Lower lobe of right lung (tissue), 2 donors: ENCODE measurements at regions not wholly inside any gene's neighbourhood (a gene's known extent, or its start where the extent isn't known, plus 50 kb on each side); places are given as distances from the start of the nearest gene placed in this dataset.
"Not testable (repeated sequence)": the region's sequence is repeated elsewhere in the genome, so short reads cannot be mapped to it uniquely, and the experiment has no call there.

ENCODE experiments used
- ATAC-seq, 2 donors: fragments of 200-7000 bp; cut with Tn5 transposase; one replicate each; pipeline ENCODE4 v1.9.1; 2020 to 2022; ENCODE audit warnings: mild to moderate bottlenecking in 2 of 2, moderate library complexity in 2 of 2
- DNase-seq: peaks from one replicate; pipeline ENCODE4 v3.0.0-alpha.2; 2020
- H3K27ac ChIP-seq: fragments of 200-600 bp; one replicate; pipeline ENCODE4 v1.8.0; 2022
- H3K27me3 ChIP-seq: fragments of 200-600 bp; one replicate; pipeline ENCODE4 v1.8.0; 2022; ENCODE audit warnings: low read depth
- H3K36me3 ChIP-seq: fragments of 200-600 bp; one replicate; pipeline ENCODE4 v1.8.0; 2022; ENCODE audit warnings: mild to moderate bottlenecking
- H3K4me1 ChIP-seq: fragments of 200-600 bp; one replicate; pipeline ENCODE4 v1.8.0; 2022
- H3K4me3 ChIP-seq: fragments of 200-600 bp; one replicate; pipeline ENCODE4 v1.8.0; 2022; ENCODE audit warnings: mild to moderate bottlenecking
- H3K9me3 ChIP-seq: fragments of 200-600 bp; one replicate; pipeline ENCODE4 v1.8.0; 2022
- intact Hi-C: fragments of 100-400 bp; cut with DNase I; formaldehyde crosslinking; loops from one replicate; pipeline ENCODE4 v1.11.0; 2022
- TF ChIP-seq, protein P1 (sequence below): fragments of 200-600 bp; IDR thresholded peaks from one replicate; pipeline ENCODE4 v1.8.0; 2022; ENCODE audit warnings: antibody characterized with exemption, mild to moderate bottlenecking
- donor health status: DM: no; HTN: yes; CAD: no; lungs with severe emphysema.

DNA sequence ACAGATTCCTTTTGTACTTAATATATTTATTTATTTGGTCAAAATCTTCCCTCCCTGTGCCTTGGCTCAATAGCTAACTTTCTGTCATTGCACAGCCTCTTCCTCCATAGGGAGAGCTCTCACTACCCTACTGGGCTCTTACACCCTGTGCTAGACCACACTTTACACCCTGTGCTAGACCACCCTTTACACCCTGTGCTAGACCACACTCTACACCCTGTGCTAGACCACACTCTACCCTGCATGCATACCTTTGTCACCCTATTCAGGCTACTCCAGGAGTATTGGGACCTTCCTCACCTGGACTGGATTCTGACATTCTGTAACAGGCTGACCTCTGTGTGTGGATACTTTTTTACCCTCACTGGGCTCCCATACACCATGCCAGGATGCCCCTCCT is 298.5 kb upstream of the TPK1 start:
- no peak overlapping the region for H3K27ac ChIP-seq
- H3K9me3 ChIP-seq = no peaks in the 10 kb centered on the region
- H3K4me1 ChIP-seq = no peaks in the 10 kb centered on the region
- H3K36me3 ChIP-seq = no peaks in the 10 kb centered on the region
- TF ChIP-seq, protein P1, sequence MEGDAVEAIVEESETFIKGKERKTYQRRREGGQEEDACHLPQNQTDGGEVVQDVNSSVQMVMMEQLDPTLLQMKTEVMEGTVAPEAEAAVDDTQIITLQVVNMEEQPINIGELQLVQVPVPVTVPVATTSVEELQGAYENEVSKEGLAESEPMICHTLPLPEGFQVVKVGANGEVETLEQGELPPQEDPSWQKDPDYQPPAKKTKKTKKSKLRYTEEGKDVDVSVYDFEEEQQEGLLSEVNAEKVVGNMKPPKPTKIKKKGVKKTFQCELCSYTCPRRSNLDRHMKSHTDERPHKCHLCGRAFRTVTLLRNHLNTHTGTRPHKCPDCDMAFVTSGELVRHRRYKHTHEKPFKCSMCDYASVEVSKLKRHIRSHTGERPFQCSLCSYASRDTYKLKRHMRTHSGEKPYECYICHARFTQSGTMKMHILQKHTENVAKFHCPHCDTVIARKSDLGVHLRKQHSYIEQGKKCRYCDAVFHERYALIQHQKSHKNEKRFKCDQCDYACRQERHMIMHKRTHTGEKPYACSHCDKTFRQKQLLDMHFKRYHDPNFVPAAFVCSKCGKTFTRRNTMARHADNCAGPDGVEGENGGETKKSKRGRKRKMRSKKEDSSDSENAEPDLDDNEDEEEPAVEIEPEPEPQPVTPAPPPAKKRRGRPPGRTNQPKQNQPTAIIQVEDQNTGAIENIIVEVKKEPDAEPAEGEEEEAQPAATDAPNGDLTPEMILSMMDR = no peak
- peak in 1 of 2 donors; percentile 32 for ATAC-seq
- no peak for DNase-seq
- intact Hi-C loops = no loop called here
- H3K27me3 ChIP-seq = no peaks in the 10 kb centered on the region
- no peak overlapping the region for H3K4me3 ChIP-seq

- Histone ChIP-seq H3K36me3 (no peaks in the 10 kb centered on the region), H3K27ac (no peak overlapping the region), H3K4me3 (no peak overlapping the region), H3K9me3 (no peaks in the 10 kb centered on the region), H3K27me3 (no peaks in the 10 kb centered on the region), H3K4me1 (no peaks in the 10 kb centered on the region)
- DNase-seq = no peak
- TF ChIP-seq, protein P1 = no peak
- intact Hi-C loops = no loop called here
- ATAC-seq = no peak
Measured at GRCh38 chr7:145123502-145123901, 287.6 kb upstream of the TPK1 start.

DNA sequence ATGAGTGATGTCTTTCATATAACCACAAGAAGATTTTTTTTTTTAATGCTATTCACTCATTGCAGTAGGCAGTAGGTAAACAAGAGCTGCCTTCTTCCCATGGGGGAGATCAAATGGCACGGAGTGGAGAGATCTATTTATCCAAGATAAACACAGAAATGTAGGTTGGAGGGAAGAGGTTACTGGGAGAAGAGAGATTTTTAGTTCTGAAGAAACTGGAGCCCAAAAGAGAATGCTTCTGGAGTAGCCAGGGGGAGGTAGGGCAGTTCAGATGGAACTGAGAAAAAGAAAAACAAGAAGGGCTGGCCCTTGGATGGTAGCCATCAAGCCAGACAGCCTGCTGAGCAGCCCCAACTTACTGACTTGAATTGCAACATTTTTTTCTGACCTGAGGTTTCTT is 270.1 kb upstream of the TPK1 start:
- DNase-seq (no peak), ATAC-seq (no peak)
- TF ChIP-seq, protein P1 = no peak
- no peak overlapping the region for H3K27ac ChIP-seq
- H3K27me3 ChIP-seq = no peaks in the 10 kb centered on the region
- no peaks in the 10 kb centered on the region for H3K9me3 ChIP-seq
- intact Hi-C loops = no loop called here
- H3K4me1 ChIP-seq = no peaks in the 10 kb centered on the region
- no peak overlapping the region for H3K4me3 ChIP-seq
- H3K36me3 ChIP-seq = no peaks in the 10 kb centered on the region

- H3K9me3 ChIP-seq = no peaks in the 10 kb centered on the region
- H3K36me3 ChIP-seq = no peaks in the 10 kb centered on the region
- H3K27me3 ChIP-seq = no peaks in the 10 kb centered on the region
- intact Hi-C loops = no loop called here
- TF ChIP-seq, protein P1 = no peak
- no peak for DNase-seq
- no peaks in the 10 kb centered on the region for H3K4me1 ChIP-seq
- no peak for ATAC-seq
- no peak overlapping the region for H3K27ac ChIP-seq
- H3K4me3 ChIP-seq = no peak overlapping the region
Measured at GRCh38 chr7:145105561-145105960, 269.7 kb upstream of the TPK1 start.

- Histone ChIP-seq H3K36me3 (no peaks in the 10 kb centered on the region), H3K27me3 (no peaks in the 10 kb centered on the region), H3K9me3 (no peaks in the 10 kb centered on the region), H3K27ac (no peak overlapping the region), H3K4me3 (no peak overlapping the region), H3K4me1 (no peaks in the 10 kb centered on the region)
- intact Hi-C loops = no loop called here
- TF ChIP-seq, protein P1 = no peak
- ATAC-seq = no peak
- no peak for DNase-seq
Measured at GRCh38 chr7:145104400-145104799, 268.5 kb upstream of the TPK1 start.

DNA sequence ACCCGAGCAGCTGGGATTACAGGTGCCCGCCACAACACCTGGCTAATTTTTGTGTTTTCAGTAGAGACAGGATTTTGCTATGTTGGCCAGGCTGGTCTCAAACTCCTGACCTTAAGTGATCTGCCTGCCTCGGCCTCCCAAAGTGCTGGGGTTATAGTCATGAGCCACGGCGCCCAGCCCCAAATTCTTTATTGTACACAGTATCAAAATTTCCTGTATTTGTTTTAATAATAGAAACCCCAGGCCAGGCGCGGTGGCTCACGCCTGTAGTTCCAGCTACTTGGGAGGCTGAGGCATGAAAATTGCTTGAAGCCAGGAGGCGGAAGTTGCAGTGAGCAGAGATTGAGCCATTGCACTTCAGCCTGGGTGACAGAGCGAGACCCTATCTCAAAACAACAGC is 266.3 kb upstream of the TPK1 start:
- H3K4me1 ChIP-seq, H3K4me3 ChIP-seq, H3K27ac ChIP-seq, intact Hi-C loops, H3K9me3 ChIP-seq, ATAC-seq, H3K27me3 ChIP-seq, DNase-seq, H3K36me3 ChIP-seq: not testable (repeated sequence)
